GM23338 (cell line): ENCODE measurements at regions not wholly inside any gene's neighbourhood (a gene's known extent, or its start where the extent isn't known, plus 50 kb on each side); places are given as distances from the start of the nearest gene placed in this dataset.

Experiments
- ATAC-seq: fragments of 200-7000 bp; cut with Tn5 transposase; 3 replicates; pipeline ENCODE4 v1.9.1; 2020
- DNase-seq: peaks from one replicate; pipeline ENCODE4 v3.0.0-alpha.2; 2015; ENCODE audit warnings: low spot score
- H2AFZ ChIP-seq: fragments of 200-600 bp; sonication (generic); 2 replicates; pipeline ENCODE4 v1.8.0; 2016; ENCODE audit warnings: antibody characterized with exemption, mild to moderate bottlenecking, moderate library complexity
- H3F3A ChIP-seq: fragments of 200-600 bp; sonication (generic); replicated peaks from 2 replicates; pipeline ENCODE4 v1.8.0; 2017; ENCODE audit warnings: antibody characterized with exemption, mixed run types, low read depth
- H3K27ac ChIP-seq: fragments of 200-600 bp; sonication (generic); 2 replicates; pipeline ENCODE4 v1.6.1; 2016; ENCODE audit warnings: low read depth
- H3K27me3 ChIP-seq: fragments of 200-600 bp; sonication (generic); 2 replicates; pipeline ENCODE4 v1.8.0; 2016; ENCODE audit warnings: mild to moderate bottlenecking, mixed run types, moderate library complexity; ENCODE audit not compliant: insufficient read depth
- H3K36me3 ChIP-seq: fragments of 200-600 bp; sonication (generic); 2 replicates; pipeline ENCODE4 v1.8.0; 2016; ENCODE audit warnings: mild to moderate bottlenecking; ENCODE audit not compliant: insufficient read depth
- H3K4me1 ChIP-seq: fragments of 200-600 bp; sonication (generic); 2 replicates; pipeline ENCODE4 v1.8.0; 2016; ENCODE audit warnings: mild to moderate bottlenecking, moderate library complexity; ENCODE audit not compliant: insufficient read depth
- H3K4me2 ChIP-seq: fragments of 200-600 bp; sonication (generic); 2 replicates; pipeline ENCODE4 v1.7.1; 2017; ENCODE audit warnings: mixed run types
- H3K4me3 ChIP-seq: fragments of 200-600 bp; sonication (generic); 2 replicates; pipeline ENCODE4 v1.6.1; 2016; ENCODE audit warnings: mixed run types
- H3K79me2 ChIP-seq: fragments of 200-600 bp; sonication (generic); replicated peaks from 2 replicates; pipeline ENCODE4 v1.8.0; 2017; ENCODE audit warnings: mild to moderate bottlenecking; ENCODE audit not compliant: insufficient read depth
- H3K9me2 ChIP-seq: fragments of 200-600 bp; sonication (generic); 2 replicates; pipeline ENCODE4 v1.8.0; 2017; ENCODE audit not compliant: insufficient read depth
- H4K20me1 ChIP-seq: fragments of 200-600 bp; sonication (generic); replicated peaks from 2 replicates; pipeline ENCODE4 v1.8.0; 2017; ENCODE audit warnings: mild to moderate bottlenecking; ENCODE audit not compliant: insufficient read depth
- H3K27ac Mint-ChIP-seq: 2 replicates; pipeline ENCODE4 v1.8.0; 2020; ENCODE audit warnings: inconsistent platforms, mild to moderate bottlenecking, moderate library complexity, mixed read lengths
- H3K27me3 Mint-ChIP-seq: 3 replicates; pipeline ENCODE4 v1.8.0; 2022; ENCODE audit warnings: low read depth, mild to moderate bottlenecking, moderate library complexity, mixed read lengths, inconsistent platforms; ENCODE audit not compliant: insufficient read depth, poor library complexity
- H3K36me3 Mint-ChIP-seq: 3 replicates; pipeline ENCODE4 v1.8.0; 2021; ENCODE audit warnings: low read depth, mild to moderate bottlenecking, inconsistent platforms, moderate library complexity, mixed read lengths
- H3K4me1 Mint-ChIP-seq: 3 replicates; pipeline ENCODE4 v1.8.0; 2020; ENCODE audit warnings: mild to moderate bottlenecking, inconsistent platforms, mixed read lengths
- H3K4me3 Mint-ChIP-seq: 3 replicates; pipeline ENCODE4 v1.8.0; 2021; ENCODE audit warnings: moderate library complexity, mild to moderate bottlenecking, inconsistent platforms, mixed read lengths
- H3K9me3 Mint-ChIP-seq: 3 replicates; pipeline ENCODE4 v1.8.0; 2020; ENCODE audit warnings: moderate library complexity, mild to moderate bottlenecking, inconsistent platforms, mixed read lengths
- CREB1 ChIP-seq: fragments of 250-450 bp; sonication (Bioruptor Pico); IDR thresholded peaks from 2 replicates; pipeline ENCODE4 v1.5.0; 2020; ENCODE audit warnings: low read depth, mild to moderate bottlenecking, moderate library complexity
- CTCF ChIP-seq, 2 experiments: fragments of 200-600 bp in 1 of 2; sonication (generic) in 1 of 2; conservative IDR thresholded peaks; 2 replicates each; pipeline versions ENCODE4 v1.5.1 to v1.6.1; 2016 to 2017; ENCODE audit warnings: antibody characterized with exemption in 2 of 2, low read depth in 2 of 2, mild to moderate bottlenecking in 2 of 2, moderate library complexity in 1 of 2
- EZH2 ChIP-seq: fragments of 200-600 bp; sonication (generic); IDR thresholded peaks from one replicate; pipeline ENCODE4 v1.8.0; 2017; ENCODE audit warnings: antibody characterized with exemption, mild to moderate bottlenecking, low read depth; ENCODE audit not compliant: unreplicated experiment
- EZH2phosphoT487 ChIP-seq: fragments of 200-600 bp; sonication (generic); IDR thresholded peaks from one replicate; pipeline ENCODE4 v1.8.1; 2018; ENCODE audit warnings: antibody characterized with exemption; ENCODE audit not compliant: unreplicated experiment
- JUNB ChIP-seq: IDR thresholded peaks from one replicate; pipeline ENCODE4 v1.6.1; 2016; ENCODE audit warnings: antibody characterized with exemption; ENCODE audit not compliant: unreplicated experiment
- NANOG ChIP-seq: IDR thresholded peaks from 2 replicates; pipeline ENCODE4 v1.6.1; 2016; ENCODE audit warnings: antibody characterized with exemption, borderline replicate concordance
- POLR2AphosphoS5 ChIP-seq: IDR thresholded peaks from 2 replicates; pipeline ENCODE4 v1.6.1; 2016; ENCODE audit warnings: antibody characterized with exemption, low read depth
- STAT1 ChIP-seq: IDR thresholded peaks from one replicate; pipeline ENCODE4 v1.6.1; 2016; ENCODE audit warnings: antibody characterized with exemption; ENCODE audit not compliant: unreplicated experiment
- ZNF114 ChIP-seq: fragments of 250-450 bp; sonication (Bioruptor Pico); IDR thresholded peaks from 2 replicates; pipeline ENCODE4 v1.5.0; 2020; ENCODE audit warnings: mild to moderate bottlenecking, moderate library complexity
- ZNF331 ChIP-seq: fragments of 250-450 bp; sonication (Bioruptor Pico); IDR thresholded peaks from 2 replicates; pipeline ENCODE4 v1.5.0; 2020; ENCODE audit warnings: low read depth, mild to moderate bottlenecking, moderate library complexity
- ZNF462 ChIP-seq: fragments of 250-450 bp; sonication (Bioruptor Pico); IDR thresholded peaks from 2 replicates; pipeline ENCODE4 v1.5.0; 2020; ENCODE audit warnings: mild to moderate bottlenecking, moderate library complexity
- TF ChIP-seq, protein P1 (sequence below): IDR thresholded peaks from 2 replicates; pipeline ENCODE4 v1.6.1; 2016; ENCODE audit warnings: antibody characterized with exemption
- TF ChIP-seq, protein P2 (sequence below): IDR thresholded peaks from one replicate; pipeline ENCODE4 v1.6.1; 2018; ENCODE audit warnings: antibody characterized with exemption; ENCODE audit not compliant: unreplicated experiment

GRCh38 chr12:42919691-42920090 is 330.1 kb upstream of the PRICKLE1 start:
- Histone ChIP-seq H3K27me3 (no peaks in the 10 kb centered on the region), H3K4me2 (no peak overlapping the region), H2AFZ (no peak overlapping the region), H3K4me1 (no peaks in the 10 kb centered on the region), H3K27ac (no peak overlapping the region), H3K36me3 (no peaks in the 10 kb centered on the region), H3K4me3 (no peak overlapping the region), H3F3A (no peaks in the 10 kb centered on the region), H4K20me1 (no peaks in the 10 kb centered on the region), H3K79me2 (no peaks in the 10 kb centered on the region), H3K9me2 (no peaks in the 10 kb centered on the region)
- TF ChIP-seq, protein P1, sequence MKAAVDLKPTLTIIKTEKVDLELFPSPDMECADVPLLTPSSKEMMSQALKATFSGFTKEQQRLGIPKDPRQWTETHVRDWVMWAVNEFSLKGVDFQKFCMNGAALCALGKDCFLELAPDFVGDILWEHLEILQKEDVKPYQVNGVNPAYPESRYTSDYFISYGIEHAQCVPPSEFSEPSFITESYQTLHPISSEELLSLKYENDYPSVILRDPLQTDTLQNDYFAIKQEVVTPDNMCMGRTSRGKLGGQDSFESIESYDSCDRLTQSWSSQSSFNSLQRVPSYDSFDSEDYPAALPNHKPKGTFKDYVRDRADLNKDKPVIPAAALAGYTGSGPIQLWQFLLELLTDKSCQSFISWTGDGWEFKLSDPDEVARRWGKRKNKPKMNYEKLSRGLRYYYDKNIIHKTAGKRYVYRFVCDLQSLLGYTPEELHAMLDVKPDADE, result no peak
- TF ChIP-seq ZNF114 (CRISPR knock-in tag), result no peak
- TF ChIP-seq CTCF (conservative IDR thresholded peaks at IDR 0.05; ENCODE audit: low read depth in 2 of 2), result no peak
- no peak for TF ChIP-seq EZH2phosphoT487
- no peak for TF ChIP-seq NANOG
- no peak for TF ChIP-seq CREB1 (CRISPR knock-in tag)
- TF ChIP-seq POLR2AphosphoS5, result no peak
- TF ChIP-seq EZH2, result no peak
- no peak for TF ChIP-seq ZNF331 (CRISPR knock-in tag)
- no peak for TF ChIP-seq ZNF462 (CRISPR knock-in tag)
- TF ChIP-seq STAT1, result no peak
- TF ChIP-seq JUNB, result no peak
- TF ChIP-seq, protein P2, sequence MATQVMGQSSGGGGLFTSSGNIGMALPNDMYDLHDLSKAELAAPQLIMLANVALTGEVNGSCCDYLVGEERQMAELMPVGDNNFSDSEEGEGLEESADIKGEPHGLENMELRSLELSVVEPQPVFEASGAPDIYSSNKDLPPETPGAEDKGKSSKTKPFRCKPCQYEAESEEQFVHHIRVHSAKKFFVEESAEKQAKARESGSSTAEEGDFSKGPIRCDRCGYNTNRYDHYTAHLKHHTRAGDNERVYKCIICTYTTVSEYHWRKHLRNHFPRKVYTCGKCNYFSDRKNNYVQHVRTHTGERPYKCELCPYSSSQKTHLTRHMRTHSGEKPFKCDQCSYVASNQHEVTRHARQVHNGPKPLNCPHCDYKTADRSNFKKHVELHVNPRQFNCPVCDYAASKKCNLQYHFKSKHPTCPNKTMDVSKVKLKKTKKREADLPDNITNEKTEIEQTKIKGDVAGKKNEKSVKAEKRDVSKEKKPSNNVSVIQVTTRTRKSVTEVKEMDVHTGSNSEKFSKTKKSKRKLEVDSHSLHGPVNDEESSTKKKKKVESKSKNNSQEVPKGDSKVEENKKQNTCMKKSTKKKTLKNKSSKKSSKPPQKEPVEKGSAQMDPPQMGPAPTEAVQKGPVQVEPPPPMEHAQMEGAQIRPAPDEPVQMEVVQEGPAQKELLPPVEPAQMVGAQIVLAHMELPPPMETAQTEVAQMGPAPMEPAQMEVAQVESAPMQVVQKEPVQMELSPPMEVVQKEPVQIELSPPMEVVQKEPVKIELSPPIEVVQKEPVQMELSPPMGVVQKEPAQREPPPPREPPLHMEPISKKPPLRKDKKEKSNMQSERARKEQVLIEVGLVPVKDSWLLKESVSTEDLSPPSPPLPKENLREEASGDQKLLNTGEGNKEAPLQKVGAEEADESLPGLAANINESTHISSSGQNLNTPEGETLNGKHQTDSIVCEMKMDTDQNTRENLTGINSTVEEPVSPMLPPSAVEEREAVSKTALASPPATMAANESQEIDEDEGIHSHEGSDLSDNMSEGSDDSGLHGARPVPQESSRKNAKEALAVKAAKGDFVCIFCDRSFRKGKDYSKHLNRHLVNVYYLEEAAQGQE, result no peak
- ATAC-seq (no peak), DNase-seq (no peak)
- no peaks in the 10 kb centered on the region; the same call in 2 of the 3 replicates for H3K9me3 Mint-ChIP-seq
- H3K4me3 Mint-ChIP-seq, result no peak overlapping the region
- no peaks in the 10 kb centered on the region for H3K27me3 Mint-ChIP-seq
- H3K27ac Mint-ChIP-seq, result no peak overlapping the region
- H3K4me1 Mint-ChIP-seq, result no peaks in the 10 kb centered on the region
- no peaks in the 10 kb centered on the region for H3K36me3 Mint-ChIP-seq
